PC-9 (cell line): ENCODE measurements at regions not wholly inside any gene's neighbourhood (a gene's known extent, or its start where the extent isn't known, plus 50 kb on each side); places are given as distances from the start of the nearest gene placed in this dataset.

ENCODE experiments used
- BruUV-seq: library from RNA; stranded (reverse); fragments of 400-500 nt; replicated peaks from 2 replicates; lab custom pipeline; 2021; lab: Mats Ljungman, UMichigan
- CTCF ChIA-PET: fragments of 300-600 bp; sonication (Branson Sonifier 250); formaldehyde crosslinking; loops from one replicate; lab custom pipeline; 2022; ENCODE audit warnings: antibody characterized with exemption; lab: Charles Lee
- POLR2A ChIA-PET: fragments of 300-600 bp; sonication (Branson Sonifier 250); formaldehyde crosslinking; loops from one replicate; lab custom pipeline; 2022; ENCODE audit warnings: antibody characterized with exemption; ENCODE audit not compliant: unreplicated experiment; lab: Charles Lee
- DNase-seq, 2 experiments: peaks; one replicate each; pipeline versions ENCODE4 v3.0.0 to v3.0.0-alpha.2; 2015 to 2022; ENCODE audit warnings: mixed read lengths in 1 of 2
- H2AFZ ChIP-seq: fragments of 200-600 bp; sonication (generic); 2 replicates; pipeline ENCODE4 v1.8.1; 2017; ENCODE audit warnings: antibody characterized with exemption
- H3F3A ChIP-seq: fragments of 200-600 bp; sonication (generic); 2 replicates; pipeline ENCODE4 v1.8.1; 2017; ENCODE audit warnings: antibody characterized with exemption, mild to moderate bottlenecking, low read depth; ENCODE audit not compliant: insufficient read depth
- H3K27ac ChIP-seq: fragments of 200-600 bp; sonication (generic); 2 replicates; pipeline ENCODE4 v1.6.1; 2016; ENCODE audit warnings: mixed run types
- H3K27me3 ChIP-seq: fragments of 200-600 bp; sonication (generic); 2 replicates; pipeline ENCODE4 v1.6.1; 2016; ENCODE audit warnings: low read depth, mixed run types; ENCODE audit not compliant: insufficient read depth
- H3K36me3 ChIP-seq: fragments of 200-600 bp; sonication (generic); 2 replicates; pipeline ENCODE4 v1.6.1; 2016; ENCODE audit warnings: low read depth, mixed run types
- H3K4me1 ChIP-seq: fragments of 200-600 bp; sonication (generic); replicated peaks from 2 replicates; pipeline ENCODE4 v1.6.1; 2016; ENCODE audit warnings: mixed run types; ENCODE audit not compliant: insufficient read depth
- H3K4me2 ChIP-seq: fragments of 200-600 bp; sonication (generic); 2 replicates; pipeline ENCODE4 v1.6.1; 2017; ENCODE audit warnings: mixed run types
- H3K4me3 ChIP-seq: fragments of 200-600 bp; sonication (generic); 2 replicates; pipeline ENCODE4 v1.6.1; 2016; ENCODE audit warnings: mixed run types
- H3K79me2 ChIP-seq: fragments of 200-600 bp; sonication (generic); 2 replicates; pipeline ENCODE4 v1.6.1; 2017; ENCODE audit warnings: low read depth, mixed run types
- H3K9me2 ChIP-seq: fragments of 200-600 bp; sonication (generic); 2 replicates; pipeline ENCODE4 v1.8.1; 2017; ENCODE audit warnings: mild to moderate bottlenecking; ENCODE audit not compliant: insufficient read depth
- H3K9me3 ChIP-seq: fragments of 200-600 bp; sonication (generic); 2 replicates; pipeline ENCODE4 v1.8.1; 2016; ENCODE audit warnings: low read depth; ENCODE audit not compliant: insufficient read depth
- H4K20me1 ChIP-seq: fragments of 200-600 bp; sonication (generic); 2 replicates; pipeline ENCODE4 v1.8.1; 2017; ENCODE audit not compliant: insufficient read depth
- EZH2 ChIP-seq: fragments of 200-600 bp; sonication (generic); IDR thresholded peaks from 2 replicates; pipeline ENCODE4 v1.8.0; 2017; ENCODE audit warnings: antibody characterized with exemption, low read depth
- intact Hi-C: fragments of 100-400 bp; cut with micrococcal nuclease; formaldehyde crosslinking; loops from one replicate; pipeline ENCODE4 v1.10.0; 2022; ENCODE audit not compliant: unreplicated experiment
- TF ChIP-seq, protein P1 (sequence below): fragments of 200-600 bp; sonication (generic); conservative IDR thresholded peaks from 2 replicates; pipeline ENCODE4 v1.6.1; 2017; ENCODE audit warnings: mixed run types, antibody characterized with exemption, mild to moderate bottlenecking, moderate library complexity

DNA sequence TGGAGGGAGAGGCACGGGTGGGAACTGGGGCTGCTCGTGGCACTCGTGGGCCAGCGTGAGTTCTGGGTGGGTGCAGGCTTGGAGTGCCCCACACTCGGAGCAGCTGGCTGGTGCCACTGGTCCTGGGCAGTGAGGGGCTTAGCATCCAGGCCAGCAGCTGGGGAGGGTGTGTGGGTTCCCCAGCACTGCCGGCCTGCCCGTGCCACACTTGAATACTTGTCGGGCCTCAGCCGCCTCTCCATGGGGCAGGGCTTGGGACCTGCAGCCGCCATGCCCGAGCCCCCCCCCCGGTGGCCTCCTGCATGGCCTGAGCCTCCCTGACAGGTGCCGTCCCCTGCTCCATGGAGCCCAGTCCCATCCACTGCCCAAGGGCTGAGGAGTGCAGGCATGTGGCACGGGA is 207.2 kb downstream of the CD109 start:
- H3K9me3 ChIP-seq: peaks cover 4% of the 10 kb centered on the region; the same call in 1 of the 2 replicates
- BruUV-seq: no TSS peak
- no peak overlapping the region for H2AFZ ChIP-seq
- CTCF ChIA-PET: no interaction called here
- POLR2A ChIA-PET: no interaction called here
- no peak overlapping the region for H3K27ac ChIP-seq
- H3K27me3 ChIP-seq: no peaks in the 10 kb centered on the region
- DNase-seq: no peak
- no peaks in the 10 kb centered on the region for H4K20me1 ChIP-seq
- no peaks in the 10 kb centered on the region for H3F3A ChIP-seq
- intact Hi-C loops: no loop called here
- no peak overlapping the region for H3K4me2 ChIP-seq
- TF ChIP-seq, protein P1, sequence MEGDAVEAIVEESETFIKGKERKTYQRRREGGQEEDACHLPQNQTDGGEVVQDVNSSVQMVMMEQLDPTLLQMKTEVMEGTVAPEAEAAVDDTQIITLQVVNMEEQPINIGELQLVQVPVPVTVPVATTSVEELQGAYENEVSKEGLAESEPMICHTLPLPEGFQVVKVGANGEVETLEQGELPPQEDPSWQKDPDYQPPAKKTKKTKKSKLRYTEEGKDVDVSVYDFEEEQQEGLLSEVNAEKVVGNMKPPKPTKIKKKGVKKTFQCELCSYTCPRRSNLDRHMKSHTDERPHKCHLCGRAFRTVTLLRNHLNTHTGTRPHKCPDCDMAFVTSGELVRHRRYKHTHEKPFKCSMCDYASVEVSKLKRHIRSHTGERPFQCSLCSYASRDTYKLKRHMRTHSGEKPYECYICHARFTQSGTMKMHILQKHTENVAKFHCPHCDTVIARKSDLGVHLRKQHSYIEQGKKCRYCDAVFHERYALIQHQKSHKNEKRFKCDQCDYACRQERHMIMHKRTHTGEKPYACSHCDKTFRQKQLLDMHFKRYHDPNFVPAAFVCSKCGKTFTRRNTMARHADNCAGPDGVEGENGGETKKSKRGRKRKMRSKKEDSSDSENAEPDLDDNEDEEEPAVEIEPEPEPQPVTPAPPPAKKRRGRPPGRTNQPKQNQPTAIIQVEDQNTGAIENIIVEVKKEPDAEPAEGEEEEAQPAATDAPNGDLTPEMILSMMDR: no peak
- TF ChIP-seq EZH2: no peak
- no peak overlapping the region for H3K4me3 ChIP-seq
- no peaks in the 10 kb centered on the region for H3K79me2 ChIP-seq
- H3K4me1 ChIP-seq: no peaks in the 10 kb centered on the region
- H3K36me3 ChIP-seq: no peaks in the 10 kb centered on the region
- H3K9me2 ChIP-seq: 0 out of 2 replicates have a peak, but pooled peaks cover 4% of the 10 kb centered on the region

DNA sequence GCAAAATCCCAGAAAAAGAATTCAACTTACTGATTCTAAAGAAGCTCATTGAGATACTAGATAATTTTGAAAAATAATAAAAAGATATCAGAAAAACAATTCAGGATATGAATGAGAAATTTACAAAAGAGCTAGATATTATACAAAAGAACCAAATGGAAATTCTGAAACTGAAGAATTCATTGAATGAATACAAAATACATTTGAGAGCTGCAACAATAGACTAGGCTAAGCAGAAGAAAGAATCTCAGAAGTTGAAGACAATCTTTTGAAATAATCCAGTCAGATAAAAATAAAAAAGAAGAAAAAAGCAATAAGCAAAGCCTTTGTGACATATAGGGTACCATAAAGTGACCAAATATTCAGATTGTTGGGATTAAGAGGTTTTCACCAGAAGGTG is 206.0 kb downstream of the CD109 start:
- TF ChIP-seq EZH2: no peak
- TF ChIP-seq, protein P1: no peak
- POLR2A ChIA-PET: no interaction called here
- BruUV-seq: no TSS peak

GRCh38 chr6:73901311-73901710 is 205.3 kb downstream of the CD109 start:
- Histone ChIP-seq H3K9me3 (peaks cover 4% of the 10 kb centered on the region; the same call in 1 of the 2 replicates), H4K20me1 (no peaks in the 10 kb centered on the region), H3K4me3 (no peak overlapping the region), H3F3A (no peaks in the 10 kb centered on the region), H3K9me2 (0 out of 2 replicates have a peak, but pooled peaks cover 4% of the 10 kb centered on the region), H3K79me2 (no peaks in the 10 kb centered on the region), H3K4me2 (no peak overlapping the region), H3K27me3 (no peaks in the 10 kb centered on the region), H3K36me3 (no peaks in the 10 kb centered on the region), H3K4me1 (no peaks in the 10 kb centered on the region), H2AFZ (no peak overlapping the region), H3K27ac (no peak overlapping the region)
- CTCF ChIA-PET: no interaction called here
- POLR2A ChIA-PET: no interaction called here
- intact Hi-C loops: no loop called here
- no TSS peak for BruUV-seq
- no peak for DNase-seq
- TF ChIP-seq, protein P1: no peak
- TF ChIP-seq EZH2: no peak

More for the DNA sequence above, 206.0 kb downstream of the CD109 start:
- Histone ChIP-seq H3K27ac (no peak overlapping the region), H4K20me1 (no peaks in the 10 kb centered on the region), H3K4me3 (no peak overlapping the region), H3K4me1 (no peaks in the 10 kb centered on the region), H3F3A (no peaks in the 10 kb centered on the region), H3K9me3 (peaks cover 4% of the 10 kb centered on the region; the same call in 1 of the 2 replicates), H3K4me2 (no peak overlapping the region), H3K36me3 (no peaks in the 10 kb centered on the region), H3K79me2 (no peaks in the 10 kb centered on the region), H3K9me2 (0 out of 2 replicates have a peak, but pooled peaks cover 4% of the 10 kb centered on the region), H2AFZ (no peak overlapping the region), H3K27me3 (no peaks in the 10 kb centered on the region)
- CTCF ChIA-PET: no interaction called here
- no peak for DNase-seq
- intact Hi-C loops: no loop called here
